Aorta (tissue), 5 donors: ENCODE measurements at regions not wholly inside any gene's neighbourhood (a gene's known extent, or its start where the extent isn't known, plus 50 kb on each side); places are given as distances from the start of the nearest gene placed in this dataset.
"Not testable (repeated sequence)": the region's sequence is repeated elsewhere in the genome, so short reads cannot be mapped to it uniquely, and the experiment has no call there.

Source experiments
- ATAC-seq: fragments of 200-7000 bp; cut with Tn5 transposase; one replicate; pipeline ENCODE4 v1.9.1; 2022; ENCODE audit warnings: moderate library complexity; ENCODE audit not compliant: low FRiP score
- DNase-seq, 2 donors: peaks; one replicate each; pipeline ENCODE4 v3.0.0-alpha.2; 2020
- H3K27ac ChIP-seq, 2 donors: one replicate each; pipeline ENCODE4 v1.5.1; 2013; ENCODE audit warnings: low read length in 2 of 2, mild to moderate bottlenecking in 2 of 2, moderate library complexity in 2 of 2, control low read depth in 1 of 2, inconsistent platforms in 1 of 2, low read depth in 1 of 2
- H3K27me3 ChIP-seq, 2 donors: one replicate each; pipeline ENCODE4 v1.6.1; 2013; ENCODE audit warnings: control low read depth in 1 of 2, low read length in 1 of 2, mild to moderate bottlenecking in 1 of 2, moderate library complexity in 1 of 2; ENCODE audit not compliant: insufficient read depth in 2 of 2, control insufficient read depth in 1 of 2
- H3K36me3 ChIP-seq, 2 donors: one replicate each; pipeline ENCODE4 v1.6.1; 2013; ENCODE audit warnings: control low read depth in 1 of 2, low read length in 1 of 2, mild to moderate bottlenecking in 1 of 2; ENCODE audit not compliant: insufficient read depth in 2 of 2, control insufficient read depth in 1 of 2
- H3K4me1 ChIP-seq, 2 donors: one replicate each; pipeline ENCODE4 v1.6.1; 2013; ENCODE audit warnings: low read length in 2 of 2, control low read depth in 1 of 2, mild to moderate bottlenecking in 1 of 2, moderate library complexity in 1 of 2; ENCODE audit not compliant: insufficient read depth in 2 of 2, control insufficient read depth in 1 of 2
- H3K4me3 ChIP-seq, 2 donors: one replicate each; pipeline ENCODE4 v1.5.1; 2013; ENCODE audit warnings: low read length in 2 of 2, control low read depth in 1 of 2, mild to moderate bottlenecking in 1 of 2
- H3K9me3 ChIP-seq: one replicate; pipeline ENCODE4 v1.6.1; 2013; ENCODE audit warnings: mild to moderate bottlenecking, low read length; ENCODE audit not compliant: control insufficient read depth
- WGBS, 2 donors: extraction: QIAGEN DNeasy Blood & Tissue Kit; methylation state at CpG; one replicate each; pipeline ENCODE4 v1.1.7; 2013; 5-methylcytosine and 5-hydroxymethylcytosine counted together
- intact Hi-C, 2 donors: fragments of 100-400 bp; cut with DNase I; formaldehyde crosslinking; loops; one replicate each; pipeline versions ENCODE4 v1.14.2 to v1.15.0; 2022
- donor health status: healthy with polysubstance abuse.
- donor health status: Bipolar disorder and iron deficiency.
- donor health status: DM: no; HTN: no; CAD: no.
- donor health status: DM: no; HTN: no; CAD: no.
- donor health status: DM: yes; HTN: yes; CAD: no.

GRCh38 chr7:33789871-33790630, 115.3 kb upstream of the BMPER start:
- Histone ChIP-seq H3K27me3 (no peaks in the 10 kb centered on the region), H3K9me3 (no peaks in the 10 kb centered on the region), H3K4me1 (no peaks in the 10 kb centered on the region), H3K36me3 (no peaks in the 10 kb centered on the region), H3K27ac (no peak overlapping the region), H3K4me3 (no peak overlapping the region)
- ATAC-seq = no peak
- intact Hi-C loops = no loop called here
- no peak for DNase-seq
- WGBS, 2 donors = 81 to 86% methylated on average over 11 of the region's 11 CpGs

- WGBS, 2 donors = 78 to 85% methylated on average over 5 of the region's 5 CpGs
- Histone ChIP-seq H3K4me3 (no peak overlapping the region), H3K27me3 (no peaks in the 10 kb centered on the region), H3K27ac (no peak overlapping the region), H3K9me3 (no peaks in the 10 kb centered on the region), H3K36me3 (no peaks in the 10 kb centered on the region), H3K4me1 (no peaks in the 10 kb centered on the region)
- DNase-seq (no peak), ATAC-seq (no peak)
- intact Hi-C loops = no loop called here
Measured at GRCh38 chr7:33790746-33791145, 114.6 kb upstream of the BMPER start.

GRCh38 chr7:33792041-33792440, 113.3 kb upstream of the BMPER start:
- H3K9me3 ChIP-seq = no peaks in the 10 kb centered on the region
- DNase-seq (no peak), ATAC-seq (no peak)
- H3K27me3 ChIP-seq = no peaks in the 10 kb centered on the region
- no peak overlapping the region for H3K27ac ChIP-seq
- H3K36me3 ChIP-seq = no peaks in the 10 kb centered on the region
- intact Hi-C loops = no loop called here
- 98 to 100% methylated on average over 2 of the region's 2 CpGs for WGBS, 2 donors
- no peaks in the 10 kb centered on the region for H3K4me1 ChIP-seq
- H3K4me3 ChIP-seq = no peak overlapping the region

GRCh38 chr7:33792547-33793105, 112.7 kb upstream of the BMPER start:
- WGBS, 2 donors = 96 to 99% methylated on average over 4 of the region's 4 CpGs
- Histone ChIP-seq H3K36me3 (no peaks in the 10 kb centered on the region), H3K4me1 (no peaks in the 10 kb centered on the region), H3K27ac (no peak overlapping the region), H3K27me3 (no peaks in the 10 kb centered on the region), H3K4me3 (no peak overlapping the region), H3K9me3 (no peaks in the 10 kb centered on the region)
- intact Hi-C loops = no loop called here
- DNase-seq = no peak
- ATAC-seq = no peak

- intact Hi-C loops = no loop called here
- DNase-seq = no peak
- Histone ChIP-seq H3K4me3 (no peak overlapping the region), H3K27ac (no peak overlapping the region), H3K4me1 (no peaks in the 10 kb centered on the region), H3K27me3 (no peaks in the 10 kb centered on the region), H3K36me3 (no peaks in the 10 kb centered on the region), H3K9me3 (no peaks in the 10 kb centered on the region)
- 97% methylated on average over 2 of the region's 2 CpGs for WGBS, 2 donors
- ATAC-seq = no peak
Measured at GRCh38 chr7:33793616-33794015, 111.7 kb upstream of the BMPER start.

GRCh38 chr7:33794419-33794818, 110.9 kb upstream of the BMPER start:
- no peak overlapping the region for H3K27ac ChIP-seq
- H3K4me1 ChIP-seq = no peaks in the 10 kb centered on the region
- H3K36me3 ChIP-seq = no peaks in the 10 kb centered on the region
- intact Hi-C loops = no loop called here
- no peak for ATAC-seq
- no peaks in the 10 kb centered on the region for H3K27me3 ChIP-seq
- no peak overlapping the region for H3K4me3 ChIP-seq
- no peak for DNase-seq
- no peaks in the 10 kb centered on the region for H3K9me3 ChIP-seq
- 92 to 93% methylated on average over 6 of the region's 6 CpGs for WGBS, 2 donors

GRCh38 chr7:33794959-33795358, 110.4 kb upstream of the BMPER start:
- Histone ChIP-seq H3K27ac (no peak overlapping the region), H3K9me3 (no peaks in the 10 kb centered on the region), H3K4me1 (no peaks in the 10 kb centered on the region), H3K4me3 (no peak overlapping the region), H3K36me3 (no peaks in the 10 kb centered on the region), H3K27me3 (no peaks in the 10 kb centered on the region)
- intact Hi-C loops = no loop called here
- DNase-seq (no peak), ATAC-seq (no peak)
- WGBS, 2 donors = 96 to 97% methylated on average over 6 of the region's 6 CpGs

- H3K36me3 ChIP-seq = no peaks in the 10 kb centered on the region
- ATAC-seq = no peak
- no peak overlapping the region for H3K4me3 ChIP-seq
- H3K4me1 ChIP-seq = no peaks in the 10 kb centered on the region
- intact Hi-C loops = no loop called here
- no peak overlapping the region for H3K27ac ChIP-seq
- no peak for DNase-seq
- H3K27me3 ChIP-seq = no peaks in the 10 kb centered on the region
- 96 to 100% methylated on average over 1 of the region's 1 CpG for WGBS, 2 donors
- H3K9me3 ChIP-seq = no peaks in the 10 kb centered on the region
Measured at GRCh38 chr7:33796538-33796937, 108.8 kb upstream of the BMPER start.

- H3K4me1 ChIP-seq, H3K27me3 ChIP-seq, H3K4me3 ChIP-seq, H3K27ac ChIP-seq, intact Hi-C loops, DNase-seq, H3K9me3 ChIP-seq, ATAC-seq, H3K36me3 ChIP-seq: not testable (repeated sequence)
- WGBS, 2 donors = 94 to 96% methylated on average over 6 of the region's 6 CpGs
Measured at GRCh38 chr7:33797512-33797911, 107.8 kb upstream of the BMPER start.
